HCT116 (cell line): ENCODE measurements at regions not wholly inside any gene's neighbourhood (a gene's known extent, or its start where the extent isn't known, plus 50 kb on each side); places are given as distances from the start of the nearest gene placed in this dataset.

Experiments used
- EGR1 ChIP-seq: IDR thresholded peaks from 2 replicates; pipeline ENCODE4 v1.6.1; 2012; ENCODE audit warnings: low read depth
- RAD21 ChIP-seq: IDR thresholded peaks from 2 replicates; pipeline ENCODE4 v1.6.1; 2012; ENCODE audit warnings: low read depth, mild to moderate bottlenecking
- REST ChIP-seq: IDR thresholded peaks from 2 replicates; pipeline ENCODE4 v1.6.1; 2012; ENCODE audit warnings: low read depth
- SIN3A ChIP-seq: IDR thresholded peaks from 2 replicates; pipeline ENCODE4 v1.6.1; 2012; ENCODE audit warnings: low read depth
- TF ChIP-seq, protein P1 (sequence below), 3 experiments: fragments of 200-600 bp in 1 of 3; sonication (generic) in 1 of 3; IDR thresholded peaks in 2 of 3; conservative IDR thresholded peaks in 1 of 3; 2 replicates each; pipeline ENCODE4 v1.5.1; 2012 to 2017; ENCODE audit warnings: low read depth in 2 of 3, low read length in 2 of 3, antibody characterized with exemption in 1 of 3, borderline replicate concordance in 1 of 3, control low read depth in 1 of 3, mild to moderate bottlenecking in 1 of 3, mixed read lengths in 1 of 3, mixed run types in 1 of 3, moderate library complexity in 1 of 3; ENCODE audit not compliant: insufficient read depth in 1 of 3

DNA sequence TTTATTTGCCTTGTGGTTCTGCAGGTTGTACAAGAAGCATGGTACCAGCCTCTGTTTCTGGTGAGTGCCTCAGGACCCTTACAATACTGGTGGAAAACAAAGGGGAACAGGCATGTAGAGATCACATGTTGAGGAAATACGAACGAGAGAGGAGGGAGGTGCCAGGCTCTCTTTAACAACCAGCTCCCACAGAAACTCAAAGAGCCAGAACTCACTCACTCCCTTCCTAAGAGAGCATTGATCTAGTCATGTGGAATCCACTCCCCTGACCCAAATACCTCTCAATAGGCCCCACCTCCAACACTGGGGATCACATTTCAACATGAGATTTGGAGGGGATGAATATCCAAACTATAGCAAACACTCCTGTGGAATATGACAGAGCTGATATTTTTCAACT lies 938.0 kb downstream of the GALC start:
- TF ChIP-seq, protein P1, sequence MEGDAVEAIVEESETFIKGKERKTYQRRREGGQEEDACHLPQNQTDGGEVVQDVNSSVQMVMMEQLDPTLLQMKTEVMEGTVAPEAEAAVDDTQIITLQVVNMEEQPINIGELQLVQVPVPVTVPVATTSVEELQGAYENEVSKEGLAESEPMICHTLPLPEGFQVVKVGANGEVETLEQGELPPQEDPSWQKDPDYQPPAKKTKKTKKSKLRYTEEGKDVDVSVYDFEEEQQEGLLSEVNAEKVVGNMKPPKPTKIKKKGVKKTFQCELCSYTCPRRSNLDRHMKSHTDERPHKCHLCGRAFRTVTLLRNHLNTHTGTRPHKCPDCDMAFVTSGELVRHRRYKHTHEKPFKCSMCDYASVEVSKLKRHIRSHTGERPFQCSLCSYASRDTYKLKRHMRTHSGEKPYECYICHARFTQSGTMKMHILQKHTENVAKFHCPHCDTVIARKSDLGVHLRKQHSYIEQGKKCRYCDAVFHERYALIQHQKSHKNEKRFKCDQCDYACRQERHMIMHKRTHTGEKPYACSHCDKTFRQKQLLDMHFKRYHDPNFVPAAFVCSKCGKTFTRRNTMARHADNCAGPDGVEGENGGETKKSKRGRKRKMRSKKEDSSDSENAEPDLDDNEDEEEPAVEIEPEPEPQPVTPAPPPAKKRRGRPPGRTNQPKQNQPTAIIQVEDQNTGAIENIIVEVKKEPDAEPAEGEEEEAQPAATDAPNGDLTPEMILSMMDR (IDR thresholded peaks at IDR 0.05 in 2 of 3, conservative IDR thresholded peaks at IDR 0.05 in 1 of 3; ENCODE audit: borderline replicate concordance in 1 of 3, insufficient read depth in 1 of 3, low read depth in 2 of 3, low read length in 2 of 3) = no peak
- no peak for TF ChIP-seq RAD21
- no peak for TF ChIP-seq EGR1
- TF ChIP-seq SIN3A = no peak
- no peak for TF ChIP-seq REST
